T-cell (primary cell): ENCODE measurements at regions not wholly inside any gene's neighbourhood (a gene's known extent, or its start where the extent isn't known, plus 50 kb on each side); places are given as distances from the start of the nearest gene placed in this dataset.
"Not testable (repeated sequence)": the region's sequence is repeated elsewhere in the genome, so short reads cannot be mapped to it uniquely, and the experiment has no call there.

ENCODE experiments used
- ATAC-seq, 4 experiments: fragments of 200-7000 bp in 3 of 4; fragments of 150-1000 bp in 1 of 4; cut with Tn5 transposase; replicated peaks in 1 of 4; 1 replicate in 3 of 4; 2 replicates in 1 of 4; pipeline ENCODE4 v1.10.0; 2021; ENCODE audit warnings: moderate library complexity in 3 of 4, mild to moderate bottlenecking in 2 of 4, moderate number of reproducible peaks in 1 of 4
- CTCF ChIA-PET, 2 donors: fragments of 300-600 bp; sonication (Branson Sonifier 250); formaldehyde crosslinking; loops; one replicate each; lab custom pipeline; 2022; ENCODE audit warnings: antibody characterized with exemption in 2 of 2; lab: Charles Lee
- POLR2A ChIA-PET, 2 donors: fragments of 300-600 bp; sonication (Branson Sonifier 250); formaldehyde crosslinking; loops; one replicate each; lab custom pipeline; 2022; ENCODE audit warnings: antibody characterized with exemption in 2 of 2; lab: Charles Lee
- DNase-seq, 35 experiments: peaks; one replicate each; pipeline versions ENCODE4 v3.0.0 to v3.0.0-alpha.2; 2013 to 2023
- H3K27ac ChIP-seq: one replicate; pipeline ENCODE4 v1.5.1; 2013; ENCODE audit warnings: low read length
- H3K27me3 ChIP-seq, 2 experiments: replicated peaks in 1 of 2; 1 replicate in 1 of 2; 2 replicates in 1 of 2; pipeline versions ENCODE4 v1.6.1 to v1.7.0; 2013; ENCODE audit warnings: low read length in 1 of 2, mixed read lengths in 1 of 2; ENCODE audit not compliant: control insufficient read depth in 2 of 2, insufficient read depth in 2 of 2; ENCODE audit errors: extremely low read depth in 1 of 2
- H3K36me3 ChIP-seq, 2 donors: 1 replicate in 1 of 2; 2 replicates in 1 of 2; pipeline versions ENCODE4 v1.6.1 to v1.7.0; 2013; ENCODE audit warnings: low read length in 1 of 2; ENCODE audit not compliant: control insufficient read depth in 2 of 2, insufficient read depth in 1 of 2; ENCODE audit errors: extremely low read depth in 1 of 2
- H3K4me1 ChIP-seq, 2 experiments: 1 replicate in 1 of 2; 2 replicates in 1 of 2; pipeline versions ENCODE4 v1.6.1 to v1.7.0; 2013; ENCODE audit warnings: low read length in 2 of 2, mixed read lengths in 1 of 2; ENCODE audit not compliant: insufficient read depth in 2 of 2, control insufficient read depth in 1 of 2; ENCODE audit errors: extremely low read depth in 1 of 2
- H3K4me3 ChIP-seq, 2 donors: 1 replicate in 1 of 2; 2 replicates in 1 of 2; pipeline versions ENCODE4 v1.5.1 to v1.7.0; 2013; ENCODE audit warnings: mild to moderate bottlenecking in 2 of 2, low read length in 1 of 2, moderate library complexity in 1 of 2; ENCODE audit not compliant: control insufficient read depth in 1 of 2; ENCODE audit errors: extremely low read depth in 1 of 2
- H3K9me3 ChIP-seq: 2 replicates; pipeline ENCODE4 v1.7.0; 2013
- H3K27ac Mint-ChIP-seq, 2 donors: one replicate each; pipeline ENCODE4 v1.8.0; 2020 to 2021; ENCODE audit warnings: mild to moderate bottlenecking in 2 of 2, mixed read lengths in 2 of 2
- H3K27me3 Mint-ChIP-seq, 2 donors: one replicate each; pipeline ENCODE4 v1.8.0; 2021 to 2022; ENCODE audit warnings: mixed read lengths in 2 of 2
- H3K36me3 Mint-ChIP-seq: one replicate; pipeline ENCODE4 v1.8.0; 2021; ENCODE audit warnings: mixed read lengths
- H3K4me1 Mint-ChIP-seq, 3 donors: one replicate each; pipeline ENCODE4 v1.8.0; 2020 to 2022; ENCODE audit warnings: mixed read lengths in 3 of 3, mild to moderate bottlenecking in 1 of 3
- H3K4me3 Mint-ChIP-seq, 3 donors: one replicate each; pipeline ENCODE4 v1.8.0; 2020 to 2022; ENCODE audit warnings: mild to moderate bottlenecking in 3 of 3, mixed read lengths in 3 of 3, moderate library complexity in 3 of 3
- H3K9me3 Mint-ChIP-seq, 3 donors: one replicate each; pipeline ENCODE4 v1.8.0; 2020 to 2022; ENCODE audit warnings: mixed read lengths in 3 of 3
- WGBS: methylation state at CpG from one replicate; pipeline ENCODE4 v1.1.5; 2013; ENCODE audit warnings: missing lambda C conversion rate; ENCODE audit not compliant: insufficient coverage; 5-methylcytosine and 5-hydroxymethylcytosine counted together

DNA sequence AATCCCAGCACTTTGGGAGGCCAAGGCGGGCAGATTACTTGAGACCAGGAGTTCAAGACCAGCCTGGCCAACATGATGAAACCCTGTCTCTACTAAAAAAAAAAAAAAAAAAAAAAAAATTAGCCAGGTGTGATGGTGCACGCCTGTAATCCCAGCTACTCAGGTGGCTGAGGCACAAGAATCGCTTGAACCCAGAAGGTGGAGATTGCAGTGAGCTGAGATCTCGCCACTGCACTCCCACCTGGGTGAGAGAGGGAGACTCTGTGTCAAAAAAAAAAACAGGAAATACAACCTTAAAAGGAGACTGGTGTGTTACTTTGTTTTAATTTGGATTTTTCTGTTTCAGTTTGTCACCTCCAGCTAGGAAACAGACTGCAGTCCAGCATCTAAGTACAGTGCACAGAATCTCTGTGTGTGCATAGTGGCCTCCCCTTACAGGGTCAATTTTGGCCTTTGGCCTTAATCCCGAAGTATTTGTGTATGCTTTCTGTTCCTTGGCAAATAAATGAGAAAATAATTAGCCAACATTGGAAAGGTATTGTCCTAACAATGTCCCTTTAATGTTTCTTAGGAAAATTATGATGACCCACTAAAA, 266.1 kb downstream of the GOLGA6L6 start:
- H3K36me3 Mint-ChIP-seq, H3K27ac ChIP-seq, H3K9me3 ChIP-seq, H3K4me3 Mint-ChIP-seq, H3K4me1 ChIP-seq, H3K9me3 Mint-ChIP-seq, H3K4me1 Mint-ChIP-seq, ATAC-seq, H3K36me3 ChIP-seq, H3K27me3 Mint-ChIP-seq, POLR2A ChIA-PET, CTCF ChIA-PET, H3K27ac Mint-ChIP-seq, H3K4me3 ChIP-seq, DNase-seq: not testable (repeated sequence)
- peaks cover 0 to 31% of the 10 kb centered on the region in 2 experiments for H3K27me3 ChIP-seq
- WGBS, result 64% methylated on average over 3 of the region's 5 CpGs

DNA sequence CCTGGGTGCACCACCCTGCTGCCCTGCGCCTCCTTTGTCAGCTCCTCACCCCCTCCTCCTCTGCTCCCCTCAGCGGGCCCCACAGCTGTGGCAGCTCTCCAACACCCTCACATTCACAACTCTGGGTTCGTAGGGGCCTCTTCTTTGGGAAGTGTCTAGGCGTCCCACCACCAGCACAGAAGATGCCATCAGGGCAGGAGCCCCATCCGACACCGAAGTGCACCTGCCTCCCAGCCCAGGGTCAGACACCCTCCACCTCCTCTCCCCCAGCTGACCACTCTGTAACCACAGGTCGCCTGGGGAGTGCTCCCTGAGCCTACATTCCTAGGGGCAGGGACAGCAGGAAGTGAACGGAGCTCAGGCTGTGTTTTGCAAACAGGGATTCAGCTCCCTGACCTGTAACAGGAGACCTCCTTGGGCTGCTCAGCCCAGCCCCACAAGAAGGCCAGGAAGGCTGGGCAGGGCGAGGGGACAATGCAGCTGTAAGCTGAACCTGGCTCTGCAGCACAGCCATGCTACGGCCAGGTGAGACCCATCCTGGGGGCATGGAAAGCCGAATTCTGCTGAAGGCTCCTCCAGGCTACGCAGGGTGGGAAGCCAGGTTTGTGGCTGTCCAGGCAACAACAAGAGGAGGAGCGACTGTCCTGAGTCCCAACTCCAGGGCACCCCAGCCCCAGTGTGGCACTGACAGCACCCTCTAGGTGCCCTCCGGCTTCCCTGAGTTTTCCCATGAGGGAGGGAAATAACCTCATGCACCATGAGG, 269.0 kb downstream of the GOLGA6L6 start:
- ChIA-PET CTCF (no interaction called here), POLR2A (no interaction called here)
- Mint-ChIP-seq H3K27ac (no peak overlapping the region), H3K27me3 (no peaks in the 10 kb centered on the region), H3K4me1 (no peaks in the 10 kb centered on the region), H3K4me3 (no peak overlapping the region), H3K36me3 (no peaks in the 10 kb centered on the region), H3K9me3 (no peaks in the 10 kb centered on the region)
- peaks cover 0 to 33% of the 10 kb centered on the region in 2 experiments for H3K27me3 ChIP-seq
- no peaks in the 10 kb centered on the region for H3K9me3 ChIP-seq
- H3K36me3 ChIP-seq, result no peaks in the 10 kb centered on the region
- no peaks in the 10 kb centered on the region for H3K4me1 ChIP-seq
- no peak for DNase-seq
- H3K27ac ChIP-seq, result no peak overlapping the region
- H3K4me3 ChIP-seq, result no peak overlapping the region
- WGBS, result 75% methylated on average over 13 of the region's 14 CpGs
- peak in 1 of 4 experiments; percentile 15 for ATAC-seq

DNA sequence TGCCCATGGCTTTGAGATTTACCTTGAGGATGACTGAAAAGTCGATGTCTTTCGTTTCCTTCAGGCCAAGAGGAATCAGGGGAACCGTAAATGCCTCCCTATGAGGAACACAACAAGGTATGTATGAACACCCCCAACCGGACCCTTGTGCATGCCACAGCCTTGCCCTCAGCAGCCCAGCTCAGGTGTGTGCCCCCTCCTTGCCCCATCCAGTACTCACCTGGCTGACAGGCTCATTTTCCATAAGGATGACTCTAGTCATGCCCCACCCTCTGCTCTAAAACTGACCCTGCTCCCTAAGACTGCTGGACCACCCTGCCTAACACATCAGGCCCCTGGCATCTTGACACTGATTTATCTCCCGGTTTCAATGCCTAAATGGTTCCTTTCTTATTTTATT, 270.0 kb downstream of the GOLGA6L6 start:
- 63% methylated on average over 5 of the region's 5 CpGs for WGBS
- H3K27ac ChIP-seq, result no peak overlapping the region
- H3K36me3 ChIP-seq, result no peaks in the 10 kb centered on the region
- ATAC-seq, result no peak
- H3K27me3 ChIP-seq, result peaks cover 0 to 29% of the 10 kb centered on the region in 2 experiments
- ChIA-PET CTCF (no interaction called here), POLR2A (no interaction called here)
- no peaks in the 10 kb centered on the region for H3K4me1 Mint-ChIP-seq
- H3K9me3 Mint-ChIP-seq, result no peaks in the 10 kb centered on the region
- no peak overlapping the region for H3K27ac Mint-ChIP-seq
- H3K4me3 ChIP-seq, result no peak overlapping the region
- H3K9me3 ChIP-seq, result no peaks in the 10 kb centered on the region
- H3K27me3 Mint-ChIP-seq, result no peaks in the 10 kb centered on the region
- H3K4me1 ChIP-seq, result no peaks in the 10 kb centered on the region
- H3K36me3 Mint-ChIP-seq, result no peaks in the 10 kb centered on the region
- H3K4me3 Mint-ChIP-seq, result no peak overlapping the region
- DNase-seq, result no peak

DNA sequence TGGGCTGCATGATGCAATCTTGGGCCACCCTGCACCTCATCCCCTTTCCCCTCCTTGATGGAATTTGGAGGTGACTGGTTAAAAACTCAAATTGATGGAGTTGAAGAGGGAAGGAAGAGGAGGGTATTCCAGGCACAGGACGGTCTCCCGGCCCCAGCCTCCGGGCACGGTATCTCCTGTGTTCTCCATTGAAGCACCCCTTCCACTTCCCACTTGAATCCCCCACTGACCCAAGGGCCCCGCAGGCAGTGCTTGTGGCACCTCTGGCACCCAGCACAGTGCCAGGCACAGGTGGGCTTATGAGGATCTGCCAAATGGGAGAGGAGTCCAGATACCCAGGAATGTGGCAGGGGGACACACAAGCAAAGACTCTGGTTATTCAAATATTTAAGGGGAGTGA, 271.6 kb downstream of the GOLGA6L6 start:
- H3K4me3 Mint-ChIP-seq, H3K36me3 Mint-ChIP-seq, H3K4me3 ChIP-seq, H3K27ac Mint-ChIP-seq, H3K27ac ChIP-seq, H3K4me1 ChIP-seq, H3K9me3 ChIP-seq, H3K4me1 Mint-ChIP-seq, H3K9me3 Mint-ChIP-seq, DNase-seq, H3K27me3 Mint-ChIP-seq, H3K36me3 ChIP-seq, CTCF ChIA-PET, POLR2A ChIA-PET: not testable (repeated sequence)
- WGBS, result 97% methylated on average over 4 of the region's 5 CpGs
- peaks cover 0 to 28% of the 10 kb centered on the region in 2 experiments for H3K27me3 ChIP-seq
- ATAC-seq, result peak in 1 of 4 experiments; percentile 5

DNA sequence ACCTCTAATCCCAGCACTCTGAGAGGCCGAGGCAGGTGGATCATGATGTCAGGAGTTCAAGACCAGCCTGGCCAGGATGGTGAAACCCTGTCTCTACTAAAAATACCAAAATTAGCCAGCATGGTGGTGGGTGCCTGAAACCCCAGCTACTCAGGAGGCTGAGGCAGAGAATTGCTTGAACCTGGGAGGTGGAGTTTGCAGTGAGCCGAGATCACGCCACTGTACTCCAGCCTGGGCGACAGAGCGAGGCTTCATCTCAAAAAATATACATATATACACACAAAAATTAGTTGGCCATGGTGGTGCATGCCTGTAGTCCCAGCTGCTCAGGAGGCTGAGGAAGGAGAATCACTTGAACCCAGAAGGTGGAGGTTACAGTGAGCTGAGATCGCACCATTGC, 273.6 kb downstream of the GOLGA6L6 start:
- H3K27ac Mint-ChIP-seq, ATAC-seq, H3K36me3 ChIP-seq, H3K36me3 Mint-ChIP-seq, H3K27ac ChIP-seq, H3K4me3 ChIP-seq, H3K9me3 ChIP-seq, H3K27me3 Mint-ChIP-seq, DNase-seq, H3K4me1 Mint-ChIP-seq, CTCF ChIA-PET, H3K9me3 Mint-ChIP-seq, H3K4me3 Mint-ChIP-seq, H3K4me1 ChIP-seq, POLR2A ChIA-PET: not testable (repeated sequence)
- peaks cover 0 to 24% of the 10 kb centered on the region in 2 experiments for H3K27me3 ChIP-seq
- WGBS, result 96% methylated on average over 5 of the region's 6 CpGs

DNA sequence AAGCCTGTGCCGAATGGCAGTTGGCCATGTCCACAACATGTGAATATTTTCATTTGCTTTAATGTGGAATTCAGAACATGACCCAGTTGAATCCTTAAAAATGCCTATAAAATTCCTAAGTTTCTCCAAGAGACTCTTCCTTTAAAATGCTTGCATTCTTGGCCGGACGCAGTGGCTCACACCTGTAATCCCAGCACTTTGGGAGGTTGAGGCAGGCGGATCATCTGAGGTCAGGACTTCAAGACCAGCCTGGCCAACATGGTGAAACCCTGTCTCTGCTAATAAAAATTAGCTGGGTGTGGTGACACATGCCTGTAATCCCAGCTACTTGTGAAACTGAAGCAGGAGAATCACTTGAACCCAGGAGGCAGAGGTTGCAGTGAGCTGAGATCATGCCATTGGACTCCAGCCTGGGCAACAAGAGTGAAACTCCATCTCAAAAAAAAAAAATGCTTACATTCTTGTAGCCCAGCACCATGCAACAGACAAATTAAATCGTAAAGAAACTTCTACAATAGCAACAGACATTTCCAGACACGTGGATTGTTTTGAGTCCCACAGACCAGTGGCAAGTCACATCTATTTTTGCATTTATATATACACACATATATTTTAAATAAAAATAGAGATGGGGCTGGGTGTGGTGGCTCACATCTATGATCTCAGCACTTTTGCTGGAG, 274.4 kb downstream of the GOLGA6L6 start:
- WGBS, result 81% methylated on average over 5 of the region's 6 CpGs
- H3K9me3 ChIP-seq, H3K36me3 ChIP-seq, CTCF ChIA-PET, H3K9me3 Mint-ChIP-seq, H3K27me3 Mint-ChIP-seq, H3K27ac Mint-ChIP-seq, H3K36me3 Mint-ChIP-seq, H3K27ac ChIP-seq, POLR2A ChIA-PET, ATAC-seq, DNase-seq, H3K4me1 ChIP-seq, H3K4me3 Mint-ChIP-seq, H3K4me1 Mint-ChIP-seq, H3K4me3 ChIP-seq: not testable (repeated sequence)
- peaks cover 0 to 16% of the 10 kb centered on the region in 2 experiments for H3K27me3 ChIP-seq
